ENCODE measurements at regions not wholly inside any gene's neighbourhood (a gene's known extent, or its start where the extent isn't known, plus 50 kb on each side); places are given as distances from the start of the nearest gene placed in this dataset.

DNA sequence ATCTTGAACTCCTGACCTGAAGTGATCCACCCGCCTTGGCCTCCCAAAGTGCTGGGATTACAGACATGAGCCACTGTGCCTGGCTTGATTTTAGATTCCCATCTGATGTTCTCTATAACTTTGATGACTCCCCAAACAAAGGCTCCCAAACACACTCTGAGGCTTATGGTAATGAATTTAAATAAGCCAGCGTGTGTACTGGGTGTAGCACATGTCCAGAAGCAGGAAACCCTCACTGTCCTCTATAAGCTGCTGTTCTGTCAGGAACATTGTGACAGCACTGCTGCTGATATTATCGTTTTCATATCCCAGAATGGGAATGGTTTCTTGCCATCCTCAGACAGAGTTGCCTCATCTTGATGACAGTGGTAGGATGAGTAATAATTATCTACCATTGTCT lies 54.1 kb upstream of the SALL4 start:
- Histone ChIP-seq H3K4me1 (replicated peaks in 1 of 4; ENCODE audit: control insufficient read depth in 3 of 4, insufficient read depth in 4 of 4, low read length in 3 of 4) (no peaks in the 10 kb centered on the region), H4K5ac (ENCODE audit: insufficient read length, low read depth, low read length) (no peak overlapping the region), H3K9ac (replicated peaks in 1 of 4; ENCODE audit: extremely low read depth in 1 of 4, low read depth in 3 of 4, low read length in 3 of 4) (no peak overlapping the region), H3K27me3 (replicated peaks in 1 of 4; ENCODE audit: control insufficient read depth in 3 of 4, extremely low read depth in 1 of 4, insufficient read depth in 3 of 4, low read length in 3 of 4) (no peaks in the 10 kb centered on the region), H3K79me2 (ENCODE audit: control insufficient read depth in 1 of 2, insufficient read depth in 2 of 2, low read length in 2 of 2) (no peaks in the 10 kb centered on the region), H3K4ac (replicated peaks; ENCODE audit: insufficient read length, low read depth, low read length) (no peak overlapping the region), H3K79me1 (ENCODE audit: low read depth, low read length) (no peaks in the 10 kb centered on the region), H3K4me3 (ENCODE audit: extremely low read depth in 1 of 4, insufficient read depth in 2 of 4, low read depth in 3 of 4, low read length in 4 of 4) (no peak overlapping the region), H2BK20ac (ENCODE audit: low read length) (no peak overlapping the region), H4K20me1 (replicated peaks in 1 of 2; ENCODE audit: control insufficient read depth in 1 of 2, insufficient read depth in 2 of 2, low read length in 2 of 2) (no peaks in the 10 kb centered on the region), H3K27ac (ENCODE audit: low read depth, low read length) (no peak overlapping the region), H2AK5ac (ENCODE audit: low read depth, low read length) (no peak overlapping the region), H4K8ac (ENCODE audit: extremely low read depth, insufficient read depth, low read length) (no peak overlapping the region), H3K56ac (replicated peaks; ENCODE audit: insufficient read length, low read depth, low read length) (no peak overlapping the region), H2BK5ac (ENCODE audit: low read depth, low read length) (no peak overlapping the region), H3K18ac (ENCODE audit: extremely low read depth, low read length) (no peak overlapping the region), H3K36me3 (ENCODE audit: control insufficient read depth in 2 of 4, insufficient read depth in 4 of 4, low read length in 3 of 4) (no peaks in the 10 kb centered on the region), H3K23me2 (ENCODE audit: low read depth, low read length) (peaks cover 2% of the 10 kb centered on the region; the same call in 1 of the 2 replicates), H2AFZ (ENCODE audit: low read length) (no peak overlapping the region), H4K91ac (replicated peaks; ENCODE audit: insufficient read length, low read length) (no peak overlapping the region), H3K4me2 (ENCODE audit: insufficient read depth in 1 of 2, low read depth in 2 of 2, low read length in 2 of 2) (no peak overlapping the region), H2BK12ac (ENCODE audit: low read depth, low read length) (no peak overlapping the region; the same call in 1 of the 2 replicates), H2BK120ac (replicated peaks; ENCODE audit: low read depth, low read length) (no peak overlapping the region), H3K23ac (ENCODE audit: insufficient read length) (no peak overlapping the region), H2BK15ac (ENCODE audit: low read length) (no peak overlapping the region), H3K14ac (ENCODE audit: insufficient read length) (no peak overlapping the region), H3K9me3 (ENCODE audit: insufficient read depth in 2 of 2, low read depth in 1 of 2, low read length in 1 of 2) (no peaks in the 10 kb centered on the region)
- FAIRE-seq (no peak), DNase-seq (ENCODE audit: low read depth in 1 of 2, low spot score in 2 of 2) (no peak)
- POLR2A ChIA-PET (ENCODE audit: partially characterized antibody): no interaction called here
- CTCF ChIA-PET (ENCODE audit: partially characterized antibody): interaction anchor here (0.8 kb wide), 1 partner anchor 110 kb away, joined by 3 read pairs; no protein-coding TSS in a partner anchor
- 90% methylated on average over 3 of the region's 3 CpGs; no CpG with 5 or more reads in 1 of the 2 experiments for WGBS, 2 experiments (ENCODE audit: extremely low coverage in 1 of 2, insufficient coverage in 1 of 2, insufficient read length in 1 of 2, insufficient replicate concordance in 2 of 2, low coverage in 1 of 2, low lambda C conversion rate in 2 of 2, missing lambda C conversion rate in 1 of 2)
- no peak for TF ChIP-seq TAF1 (IDR thresholded peaks at IDR 0.05; ENCODE audit: low read depth, low read length)
- no peak for TF ChIP-seq ASH2L (IDR thresholded peaks at IDR 0.05; ENCODE audit: low read length)
- no peak for TF ChIP-seq SIRT6 (IDR thresholded peaks at IDR 0.05; ENCODE audit: low read length)

All from H1 (cell line).